Loucy (cell line): ENCODE measurements at regions not wholly inside any gene's neighbourhood (a gene's known extent, or its start where the extent isn't known, plus 50 kb on each side); places are given as distances from the start of the nearest gene placed in this dataset.

ENCODE experiments used
- H2AFZ ChIP-seq: fragments of 200-600 bp; sonication (generic); 2 replicates; pipeline ENCODE4 v1.6.0; 2016; ENCODE audit warnings: antibody characterized with exemption, mild to moderate bottlenecking, low read length, moderate library complexity
- H3F3A ChIP-seq: fragments of 200-600 bp; 2 replicates; pipeline ENCODE4 v1.6.0; 2016; ENCODE audit warnings: antibody characterized with exemption, low read depth, mild to moderate bottlenecking
- H3K27me3 ChIP-seq: fragments of 200-600 bp; sonication (generic); 2 replicates; pipeline ENCODE4 v1.6.1; 2014; ENCODE audit warnings: low read length, mild to moderate bottlenecking; ENCODE audit not compliant: insufficient read depth, poor library complexity, severe bottlenecking
- H3K36me3 ChIP-seq: fragments of 200-600 bp; sonication (generic); 2 replicates; pipeline ENCODE4 v1.6.1; 2016; ENCODE audit warnings: low read length; ENCODE audit not compliant: insufficient read depth
- H3K4me1 ChIP-seq: fragments of 200-600 bp; sonication (generic); 2 replicates; pipeline ENCODE4 v1.5.1; 2014; ENCODE audit warnings: low read length, mild to moderate bottlenecking; ENCODE audit not compliant: insufficient read depth, poor library complexity, severe bottlenecking
- H3K4me2 ChIP-seq: fragments of 200-600 bp; sonication (generic); 2 replicates; pipeline ENCODE4 v1.6.0; 2014; ENCODE audit warnings: antibody characterized with exemption, low read length, low read depth, mild to moderate bottlenecking; ENCODE audit not compliant: poor library complexity, severe bottlenecking
- H3K4me3 ChIP-seq: fragments of 200-600 bp; sonication (generic); 2 replicates; pipeline ENCODE4 v1.5.1; 2014; ENCODE audit warnings: low read length, mild to moderate bottlenecking, mixed read lengths; ENCODE audit not compliant: poor library complexity, severe bottlenecking
- H3K79me2 ChIP-seq: fragments of 200-600 bp; sonication (generic); 2 replicates; pipeline ENCODE4 v1.6.1; 2014; ENCODE audit warnings: low read length; ENCODE audit not compliant: insufficient read depth
- H3K9ac ChIP-seq: fragments of 200-600 bp; sonication (generic); 2 replicates; pipeline ENCODE4 v1.6.0; 2014; ENCODE audit warnings: mild to moderate bottlenecking, low read depth, low read length, moderate library complexity; ENCODE audit not compliant: poor library complexity, severe bottlenecking
- H3K9me2 ChIP-seq: fragments of 200-600 bp; sonication (generic); replicated peaks from 2 replicates; pipeline ENCODE4 v1.6.1; 2016; ENCODE audit warnings: low read depth, low read length, mixed read lengths
- H3K9me3 ChIP-seq: fragments of 200-600 bp; sonication (generic); 2 replicates; pipeline ENCODE4 v1.6.1; 2014; ENCODE audit warnings: mild to moderate bottlenecking, antibody characterized with exemption, low read length, low read depth; ENCODE audit not compliant: insufficient read depth
- H4K20me1 ChIP-seq: fragments of 200-600 bp; sonication (generic); 2 replicates; pipeline ENCODE4 v1.6.0; 2014; ENCODE audit warnings: antibody characterized with exemption, low read length, mild to moderate bottlenecking; ENCODE audit not compliant: insufficient read depth, poor library complexity, severe bottlenecking
- CTCF ChIP-seq: fragments of 200-600 bp; sonication (generic); conservative IDR thresholded peaks from 2 replicates; pipeline ENCODE4 v1.5.1; 2014; ENCODE audit warnings: mild to moderate bottlenecking, antibody characterized with exemption, low read length
- EZH2phosphoT487 ChIP-seq: fragments of 200-600 bp; IDR thresholded peaks from 2 replicates; pipeline ENCODE4 v1.6.1; 2018; ENCODE audit warnings: antibody characterized with exemption, mild to moderate bottlenecking, moderate library complexity, borderline replicate concordance

- H3K9ac ChIP-seq = no peak overlapping the region
- H3K9me2 ChIP-seq = no peaks in the 10 kb centered on the region
- H3K4me1 ChIP-seq = peaks cover 4% of the 10 kb centered on the region
- TF ChIP-seq EZH2phosphoT487 (no peak), CTCF (no peak)
- peaks cover 14% of the 10 kb centered on the region; the same call in 1 of the 2 replicates for H3K9me3 ChIP-seq
- H4K20me1 ChIP-seq = no peaks in the 10 kb centered on the region
- H3F3A ChIP-seq = no peaks in the 10 kb centered on the region
- H3K79me2 ChIP-seq = no peaks in the 10 kb centered on the region
- no peak overlapping the region for H2AFZ ChIP-seq
- no peak overlapping the region for H3K4me3 ChIP-seq
- no peaks in the 10 kb centered on the region for H3K36me3 ChIP-seq
- H3K4me2 ChIP-seq = no peak overlapping the region
- H3K27me3 ChIP-seq = no peaks in the 10 kb centered on the region
These were observed 69.6 kb upstream of the PTGS2 start for GRCh38 chr1:186749820-186750219.

- H3K36me3 ChIP-seq = no peaks in the 10 kb centered on the region
These were observed 67.4 kb upstream of the PTGS2 start for GRCh38 chr1:186747661-186748060.

GRCh38 chr1:186745531-186746146 is 65.4 kb upstream of the PTGS2 start:
- Histone ChIP-seq H3K4me2 (no peak overlapping the region), H3F3A (no peaks in the 10 kb centered on the region), H3K9me3 (peaks cover 14% of the 10 kb centered on the region; the same call in 1 of the 2 replicates), H3K4me1 (no peaks in the 10 kb centered on the region), H4K20me1 (no peaks in the 10 kb centered on the region), H2AFZ (no peak overlapping the region), H3K9me2 (no peaks in the 10 kb centered on the region), H3K36me3 (no peaks in the 10 kb centered on the region), H3K4me3 (no peak overlapping the region), H3K79me2 (no peaks in the 10 kb centered on the region), H3K27me3 (no peaks in the 10 kb centered on the region), H3K9ac (no peak overlapping the region)
- TF ChIP-seq CTCF = no peak
- no peak for TF ChIP-seq EZH2phosphoT487

More at GRCh38 chr1:186747661-186748060, 67.4 kb upstream of the PTGS2 start:
- Histone ChIP-seq H2AFZ (no peak overlapping the region), H3K79me2 (no peaks in the 10 kb centered on the region), H4K20me1 (no peaks in the 10 kb centered on the region), H3K4me3 (no peak overlapping the region), H3K9ac (no peak overlapping the region), H3K4me1 (no peaks in the 10 kb centered on the region), H3K9me2 (no peaks in the 10 kb centered on the region), H3F3A (no peaks in the 10 kb centered on the region), H3K9me3 (peaks cover 14% of the 10 kb centered on the region; the same call in 1 of the 2 replicates), H3K27me3 (no peaks in the 10 kb centered on the region), H3K4me2 (no peak overlapping the region)
- TF ChIP-seq CTCF = no peak
- TF ChIP-seq EZH2phosphoT487 = no peak
